ENCODE measurements at regions not wholly inside any gene's neighbourhood (a gene's known extent, or its start where the extent isn't known, plus 50 kb on each side); places are given as distances from the start of the nearest gene placed in this dataset.

DNA sequence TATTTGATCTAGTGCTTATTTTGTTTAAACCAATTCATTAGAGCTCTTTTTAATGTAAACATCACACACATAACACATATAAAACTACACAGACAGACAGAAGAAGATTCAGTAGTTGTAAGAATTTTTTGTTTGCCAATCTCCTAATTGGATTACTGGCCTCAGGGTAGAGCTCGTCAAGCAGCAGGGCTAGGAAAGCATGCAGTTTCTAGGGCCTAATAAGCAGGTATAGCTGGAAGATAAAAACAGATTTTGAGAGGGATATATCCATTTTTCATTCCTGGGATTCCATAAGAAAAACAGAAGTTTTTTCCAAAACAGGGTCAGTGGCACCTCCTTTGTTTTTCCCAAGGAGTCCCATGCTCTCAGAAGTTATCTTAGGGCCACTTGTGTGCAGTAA is 265.2 kb upstream of the SGO1 start:
- TF ChIP-seq, protein P1, sequence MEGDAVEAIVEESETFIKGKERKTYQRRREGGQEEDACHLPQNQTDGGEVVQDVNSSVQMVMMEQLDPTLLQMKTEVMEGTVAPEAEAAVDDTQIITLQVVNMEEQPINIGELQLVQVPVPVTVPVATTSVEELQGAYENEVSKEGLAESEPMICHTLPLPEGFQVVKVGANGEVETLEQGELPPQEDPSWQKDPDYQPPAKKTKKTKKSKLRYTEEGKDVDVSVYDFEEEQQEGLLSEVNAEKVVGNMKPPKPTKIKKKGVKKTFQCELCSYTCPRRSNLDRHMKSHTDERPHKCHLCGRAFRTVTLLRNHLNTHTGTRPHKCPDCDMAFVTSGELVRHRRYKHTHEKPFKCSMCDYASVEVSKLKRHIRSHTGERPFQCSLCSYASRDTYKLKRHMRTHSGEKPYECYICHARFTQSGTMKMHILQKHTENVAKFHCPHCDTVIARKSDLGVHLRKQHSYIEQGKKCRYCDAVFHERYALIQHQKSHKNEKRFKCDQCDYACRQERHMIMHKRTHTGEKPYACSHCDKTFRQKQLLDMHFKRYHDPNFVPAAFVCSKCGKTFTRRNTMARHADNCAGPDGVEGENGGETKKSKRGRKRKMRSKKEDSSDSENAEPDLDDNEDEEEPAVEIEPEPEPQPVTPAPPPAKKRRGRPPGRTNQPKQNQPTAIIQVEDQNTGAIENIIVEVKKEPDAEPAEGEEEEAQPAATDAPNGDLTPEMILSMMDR (conservative IDR thresholded peaks at IDR 0.05 in 1 of 2, IDR thresholded peaks at IDR 0.05 in 1 of 2; ENCODE audit: low read depth in 1 of 2, low read length in 2 of 2): no peak
- no peak for TF ChIP-seq EZH2 (IDR thresholded peaks at IDR 0.05; ENCODE audit: low read length, missing control alignments)

Data from fibroblast of lung (primary cell).